Transverse colon (tissue), 4 donors: ENCODE measurements at regions not wholly inside any gene's neighbourhood (a gene's known extent, or its start where the extent isn't known, plus 50 kb on each side); places are given as distances from the start of the nearest gene placed in this dataset.

Source experiments
- DNase-seq: peaks from one replicate; pipeline ENCODE4 v3.0.0-alpha.2; 2019
- H3K27ac ChIP-seq, 4 donors: fragments of 200-600 bp; sonication (generic); 2 replicates each; pipeline ENCODE4 v1.5.1; 2016 to 2018; ENCODE audit warnings: inconsistent platforms in 4 of 4
- H3K27me3 ChIP-seq: fragments of 200-600 bp; sonication (generic); 2 replicates; pipeline ENCODE4 v1.5.1; 2017; ENCODE audit warnings: inconsistent platforms
- H3K36me3 ChIP-seq, 4 donors: fragments of 200-600 bp; sonication (generic); 2 replicates each; pipeline ENCODE4 v1.5.1; 2017 to 2019; ENCODE audit warnings: inconsistent platforms in 4 of 4
- H3K4me1 ChIP-seq, 4 donors: fragments of 200-600 bp; sonication (generic); 2 replicates each; pipeline ENCODE4 v1.5.1; 2017 to 2020; ENCODE audit warnings: inconsistent platforms in 4 of 4
- H3K4me3 ChIP-seq, 4 donors: fragments of 200-600 bp; sonication (generic); 1 replicate in 1 of 4; 2 replicates in 3 of 4; pipeline versions ENCODE4 v1.5.1 to v1.6.1; 2017 to 2019; ENCODE audit warnings: inconsistent platforms in 4 of 4
- H3K9me3 ChIP-seq, 2 donors: fragments of 200-600 bp; sonication (generic); 2 replicates each; pipeline ENCODE4 v1.5.1; 2017 to 2019; ENCODE audit warnings: inconsistent platforms in 2 of 2
- CTCF ChIP-seq, 5 experiments: fragments of 200-600 bp in 3 of 5; fragments of 450-650 bp in 2 of 5; sonication (generic) in 3 of 5; IDR thresholded peaks; 1 replicate in 2 of 5; 2 replicates in 3 of 5; pipeline ENCODE4 v1.5.1; 2016 to 2017; ENCODE audit warnings: antibody characterized with exemption in 5 of 5, inconsistent platforms in 3 of 5, mild to moderate bottlenecking in 2 of 5, moderate library complexity in 1 of 5
- EP300 ChIP-seq: sonication (generic); formaldehyde crosslinking; IDR thresholded peaks from one replicate; pipeline ENCODE4 v1.6.1; 2017; ENCODE audit warnings: antibody characterized with exemption, low read depth
- POLR2A ChIP-seq: fragments of 450-650 bp; IDR thresholded peaks from one replicate; pipeline ENCODE4 v1.6.1; 2016; ENCODE audit warnings: antibody characterized with exemption, mild to moderate bottlenecking, moderate library complexity
- POLR2AphosphoS5 ChIP-seq, 3 donors: sonication (generic); formaldehyde crosslinking; IDR thresholded peaks; one replicate each; pipeline ENCODE4 v1.6.1; 2016; ENCODE audit warnings: antibody characterized with exemption in 3 of 3
- WGBS, 2 donors: methylation state at CpG; one replicate each; pipeline ENCODE4 v1.1.5; 2018; ENCODE audit warnings: low coverage in 1 of 2; 5-methylcytosine and 5-hydroxymethylcytosine counted together
- in situ Hi-C, 4 donors: fragments of 200-750 bp; cut with MboI; loops; one replicate each; pipeline versions ENCODE4 v1.15.0 to v1.15.1; 2017; ENCODE audit warnings: low sequenced_read_pairs in 3 of 4, low pct_ligation_motif_present in 1 of 4, low pct_unique_long_range_greater_than_20kb in 1 of 4
- intact Hi-C: fragments of 100-400 bp; cut with DNase I; formaldehyde crosslinking; loops from one replicate; pipeline ENCODE4 v1.15.1; 2023; ENCODE audit warnings: low total_unique reads

- no peak for TF ChIP-seq EP300
- TF ChIP-seq POLR2AphosphoS5 (IDR thresholded peaks at IDR 0.05) = no peak
- TF ChIP-seq CTCF (IDR thresholded peaks at IDR 0.05) = no peak
- TF ChIP-seq POLR2A = no peak
- H3K4me1 ChIP-seq = no peaks in the 10 kb centered on the region
- 78 to 80% methylated on average over 3 to 6 of the region's 6 CpGs for WGBS, 2 donors
- no peak for DNase-seq
- in situ Hi-C loops = no loop called here
- no peaks in the 10 kb centered on the region for H3K9me3 ChIP-seq
- no peak overlapping the region for H3K4me3 ChIP-seq
- H3K27me3 ChIP-seq = no peaks in the 10 kb centered on the region
- H3K27ac ChIP-seq = no peak overlapping the region
- intact Hi-C loops = no loop called here
- H3K36me3 ChIP-seq = no peaks in the 10 kb centered on the region
These were observed 720.1 kb upstream of the TMEM132C start for GRCh38 chr12:127546721-127547505.

- Histone ChIP-seq H3K27me3 (no peaks in the 10 kb centered on the region), H3K4me1 (no peaks in the 10 kb centered on the region), H3K27ac (no peak overlapping the region), H3K4me3 (no peak overlapping the region), H3K9me3 (no peaks in the 10 kb centered on the region), H3K36me3 (no peaks in the 10 kb centered on the region)
- in situ Hi-C loops = no loop called here
- DNase-seq = no peak
- 55 to 61% methylated on average over 7 to 10 of the region's 10 CpGs for WGBS, 2 donors
- intact Hi-C loops = no loop called here
- TF ChIP-seq POLR2A (no peak), EP300 (no peak), CTCF (IDR thresholded peaks at IDR 0.05) (no peak), POLR2AphosphoS5 (IDR thresholded peaks at IDR 0.05) (no peak)
These were observed 718.8 kb upstream of the TMEM132C start for GRCh38 chr12:127548123-127548553.

- WGBS, 2 donors = 70 to 77% methylated on average over 7 to 8 of the region's 8 CpGs
- in situ Hi-C loops = no loop called here
These were observed 716.7 kb upstream of the TMEM132C start for GRCh38 chr12:127550271-127550670.

GRCh38 chr12:127552838-127553237 is 714.1 kb upstream of the TMEM132C start:
- WGBS, 2 donors = 75 to 81% methylated on average over 1 of the region's 1 CpG
- no peak overlapping the region for H3K4me3 ChIP-seq
- no peaks in the 10 kb centered on the region for H3K4me1 ChIP-seq
- no peaks in the 10 kb centered on the region for H3K36me3 ChIP-seq
- in situ Hi-C loops = no loop called here
- no peaks in the 10 kb centered on the region for H3K9me3 ChIP-seq
- DNase-seq = no peak
- intact Hi-C loops = no loop called here
- no peaks in the 10 kb centered on the region for H3K27me3 ChIP-seq
- no peak overlapping the region for H3K27ac ChIP-seq
- no peak for TF ChIP-seq POLR2AphosphoS5 (IDR thresholded peaks at IDR 0.05)
- no peak for TF ChIP-seq EP300
- TF ChIP-seq POLR2A = no peak
- no peak for TF ChIP-seq CTCF (IDR thresholded peaks at IDR 0.05)

More at GRCh38 chr12:127550271-127550670, 716.7 kb upstream of the TMEM132C start:
- Histone ChIP-seq H3K36me3 (no peaks in the 10 kb centered on the region), H3K27me3 (no peaks in the 10 kb centered on the region), H3K4me1 (no peaks in the 10 kb centered on the region), H3K4me3 (no peak overlapping the region), H3K9me3 (no peaks in the 10 kb centered on the region), H3K27ac (no peak overlapping the region)
- DNase-seq = no peak
- TF ChIP-seq POLR2AphosphoS5 (IDR thresholded peaks at IDR 0.05) (no peak), EP300 (no peak), CTCF (IDR thresholded peaks at IDR 0.05) (no peak)
- intact Hi-C loops = no loop called here
